T-helper 1 cell (primary cell): ENCODE measurements at regions not wholly inside any gene's neighbourhood (a gene's known extent, or its start where the extent isn't known, plus 50 kb on each side); places are given as distances from the start of the nearest gene placed in this dataset.

Experiments used
- DNase-seq, 5 donors: peaks; one replicate each; pipeline ENCODE4 v3.0.0-alpha.2; 2012 to 2020

DNA sequence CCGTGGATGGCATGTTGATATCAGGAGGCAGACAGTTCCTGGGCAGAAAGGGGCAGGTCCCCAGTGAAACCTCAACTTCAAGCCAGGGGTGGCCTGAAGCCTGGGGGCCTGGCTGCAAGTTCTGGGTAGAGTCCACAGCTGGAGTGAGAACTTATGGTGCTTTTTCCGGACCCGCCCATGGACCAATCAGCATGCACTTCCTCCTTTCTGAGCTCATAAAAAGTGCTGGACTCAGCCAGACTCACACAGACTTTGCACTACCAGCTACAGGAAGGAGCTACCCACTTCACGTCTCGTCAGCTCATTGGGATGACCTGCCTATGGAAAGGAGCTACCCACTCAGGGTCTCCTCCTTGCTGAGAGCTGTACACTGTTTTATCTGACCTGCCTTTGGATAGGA lies 183.1 kb upstream of the MC4R start:
- no peak for DNase-seq

GRCh38 chr18:60556326-60556725 lies 183.8 kb upstream of the MC4R start:
- no peak for DNase-seq

DNA sequence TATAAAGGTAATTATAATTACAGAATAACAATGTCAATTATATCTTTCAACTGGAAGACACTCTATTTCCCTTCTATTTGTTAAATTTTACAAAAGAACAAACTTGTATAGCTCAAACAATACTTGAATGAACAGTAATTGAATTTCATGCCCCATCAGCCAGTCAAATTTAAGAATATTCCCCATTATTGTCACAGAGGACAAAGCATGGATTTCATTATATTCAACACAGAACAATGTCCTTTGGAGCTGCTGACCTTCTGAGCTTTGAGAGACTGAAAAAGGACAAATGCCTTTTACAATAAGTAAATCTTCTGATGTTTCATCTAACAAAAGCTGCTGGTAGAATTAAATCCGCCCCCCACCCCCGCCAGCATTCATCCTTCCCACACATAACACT lies 187.5 kb upstream of the MC4R start:
- DNase-seq, result no peak

DNA sequence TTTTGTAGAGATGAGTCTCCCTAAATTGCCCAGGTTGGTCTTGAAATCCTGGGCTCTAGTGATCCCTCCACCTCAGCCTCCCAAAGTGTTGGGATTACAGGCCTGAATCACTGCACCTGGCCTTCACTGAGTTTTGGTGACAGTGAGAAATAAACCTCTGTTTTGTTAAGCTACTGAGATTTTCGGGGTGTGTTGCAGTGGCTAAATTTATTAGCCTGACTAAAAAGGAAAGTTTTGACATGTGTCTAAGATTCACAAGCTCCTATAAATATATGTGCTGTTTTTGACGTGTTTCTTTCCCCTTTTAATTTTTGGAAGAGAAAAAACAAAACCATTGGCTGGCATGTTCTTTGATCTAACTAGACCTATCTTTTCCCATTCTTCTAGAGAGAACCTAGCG lies 190.5 kb upstream of the MC4R start:
- no peak for DNase-seq

GRCh38 chr18:60568220-60568619 lies 195.6 kb upstream of the MC4R start:
- no peak for DNase-seq

DNA sequence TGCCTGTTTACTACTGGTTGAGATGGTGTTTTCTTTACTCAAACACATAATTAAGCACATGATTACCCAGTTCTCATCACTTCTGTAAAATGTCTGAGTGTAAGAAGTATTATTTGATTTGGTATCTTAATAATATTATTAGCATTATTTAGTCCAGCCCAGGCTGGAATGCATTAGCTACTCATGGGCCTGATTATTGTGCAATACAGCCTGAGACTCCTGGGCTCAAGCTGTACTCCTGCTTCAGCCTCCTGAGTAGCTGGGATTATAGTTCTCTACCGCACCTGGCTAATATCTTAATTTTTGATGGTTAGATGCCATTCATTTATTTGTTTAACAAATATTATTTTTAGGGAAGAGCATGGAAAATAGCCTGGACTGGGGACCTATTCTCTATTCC lies 197.6 kb upstream of the MC4R start:
- no peak for DNase-seq

DNA sequence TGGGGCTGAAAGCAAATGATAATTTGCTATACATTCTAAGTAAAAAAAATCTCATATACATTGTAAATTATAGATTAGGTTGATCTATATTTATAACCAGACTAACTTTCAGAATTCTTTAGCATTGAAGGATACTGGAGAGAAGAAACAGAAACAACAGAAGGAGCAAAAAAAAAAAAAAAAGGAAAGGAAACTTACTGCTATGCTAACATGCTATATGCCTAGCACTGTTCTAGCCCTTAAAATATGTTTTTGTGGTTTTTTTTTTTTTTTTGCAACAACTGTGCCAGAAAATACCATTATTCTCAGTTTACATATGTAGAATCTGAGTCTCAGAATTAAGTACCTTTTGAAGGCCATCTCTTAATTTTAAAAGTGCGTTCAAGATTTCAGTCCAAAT lies 204.9 kb upstream of the MC4R start:
- DNase-seq, result no peak

DNA sequence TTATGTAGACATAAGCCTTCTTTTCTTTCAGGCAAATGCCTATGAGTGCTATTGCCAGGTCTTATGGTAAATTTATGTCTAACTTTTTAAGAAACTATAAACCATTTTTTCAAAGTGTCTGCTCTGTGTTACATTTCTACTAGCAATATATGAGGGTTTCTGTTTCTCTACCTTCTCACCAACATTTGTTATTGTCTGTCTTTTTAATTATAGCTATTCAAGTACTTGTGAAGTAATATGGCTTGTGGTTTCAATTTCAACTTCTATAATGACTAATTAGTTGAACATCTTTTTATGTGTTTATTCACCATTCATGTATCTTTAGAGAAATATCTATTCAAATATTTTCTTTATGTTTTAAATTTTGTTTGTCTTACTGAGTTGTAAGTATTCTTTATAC lies 213.1 kb upstream of the MC4R start:
- DNase-seq, result no peak

GRCh38 chr18:60593249-60593648 lies 220.7 kb upstream of the MC4R start:
- no peak for DNase-seq

- no peak for DNase-seq
Observed at GRCh38 chr18:60596928-60597327, 224.4 kb upstream of the MC4R start.

DNA sequence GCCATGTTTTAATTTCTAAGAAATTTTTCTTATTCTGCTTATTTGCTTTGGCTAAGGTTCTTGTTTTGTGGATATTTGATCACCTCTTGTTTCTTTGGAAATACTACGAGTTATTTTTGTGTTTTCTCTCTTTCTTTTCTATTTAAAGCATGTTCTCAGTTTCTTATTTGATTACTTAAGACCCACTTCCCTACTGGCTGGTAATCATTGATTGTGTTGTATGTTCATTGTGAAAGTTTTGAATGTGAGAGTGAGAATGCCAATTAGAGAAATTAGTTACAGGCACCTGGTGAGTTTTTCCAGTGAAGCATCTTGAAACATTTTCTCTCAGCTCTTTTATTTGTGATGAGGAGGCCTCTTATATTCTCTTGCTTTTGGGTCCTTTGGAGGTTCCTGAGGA lies 226.7 kb upstream of the MC4R start:
- DNase-seq, result no peak

DNA sequence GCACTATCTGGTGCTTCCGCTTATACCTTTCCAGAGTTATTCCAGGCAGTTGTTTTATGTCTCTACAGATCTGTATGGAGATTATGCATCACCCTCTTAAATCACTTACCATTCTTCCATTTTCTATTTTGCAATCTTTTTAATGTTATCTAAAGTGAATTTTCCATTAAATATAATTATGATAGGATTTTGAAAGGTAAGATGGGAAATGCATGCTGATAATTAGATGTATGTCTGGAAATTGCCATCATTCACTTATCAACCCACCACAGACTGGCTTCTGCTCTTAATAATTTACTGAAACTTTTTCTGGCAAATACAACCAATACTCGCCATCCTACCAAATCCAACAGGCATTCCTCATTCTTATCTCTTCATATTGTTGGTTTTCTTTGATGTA lies 227.4 kb upstream of the MC4R start:
- no peak for DNase-seq

DNA sequence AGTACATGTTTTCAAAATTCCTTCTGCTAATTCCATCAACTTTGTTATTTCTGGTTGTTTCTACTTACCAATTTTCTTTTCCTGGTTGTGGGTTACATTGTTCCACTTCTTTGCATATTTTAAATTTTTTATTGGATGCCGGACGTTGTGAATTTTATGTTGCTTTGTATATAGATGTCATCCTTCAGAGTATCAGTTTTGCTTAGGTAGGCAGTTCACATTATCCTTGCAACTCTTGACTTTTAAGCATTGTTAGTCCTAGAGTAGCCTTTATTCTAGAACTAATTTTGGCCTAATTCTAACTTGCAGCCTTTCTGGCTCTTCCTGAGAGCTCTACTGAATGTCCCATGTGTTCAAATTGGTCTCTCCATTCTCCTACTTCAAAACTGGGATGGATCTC lies 228.7 kb upstream of the MC4R start:
- DNase-seq, result no peak

GRCh38 chr18:60623331-60623730 lies 250.8 kb upstream of the MC4R start:
- DNase-seq, result no peak

DNA sequence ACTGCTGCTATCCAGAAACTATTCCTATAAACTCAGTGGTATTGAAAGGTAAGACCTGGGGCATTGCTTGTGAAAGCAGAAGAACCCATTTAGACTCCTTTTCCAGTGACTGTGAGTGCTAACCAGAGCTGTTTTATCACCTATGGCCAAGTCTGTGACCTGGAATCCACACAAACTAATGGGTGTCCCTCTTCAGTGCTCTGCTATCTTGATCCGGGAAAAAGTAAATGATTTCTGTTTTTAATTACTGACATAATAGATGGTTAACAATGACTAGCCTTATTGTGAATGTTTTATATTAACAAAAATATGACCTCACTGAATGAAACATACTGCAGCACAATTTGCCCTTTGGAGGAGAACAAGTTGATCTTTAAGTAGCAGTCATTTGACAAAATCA lies 251.6 kb upstream of the MC4R start:
- DNase-seq, result no peak

GRCh38 chr18:60639836-60640235 lies 267.3 kb upstream of the MC4R start:
- DNase-seq, result no peak

GRCh38 chr18:60643009-60643408 lies 270.4 kb upstream of the MC4R start:
- DNase-seq, result no peak

DNA sequence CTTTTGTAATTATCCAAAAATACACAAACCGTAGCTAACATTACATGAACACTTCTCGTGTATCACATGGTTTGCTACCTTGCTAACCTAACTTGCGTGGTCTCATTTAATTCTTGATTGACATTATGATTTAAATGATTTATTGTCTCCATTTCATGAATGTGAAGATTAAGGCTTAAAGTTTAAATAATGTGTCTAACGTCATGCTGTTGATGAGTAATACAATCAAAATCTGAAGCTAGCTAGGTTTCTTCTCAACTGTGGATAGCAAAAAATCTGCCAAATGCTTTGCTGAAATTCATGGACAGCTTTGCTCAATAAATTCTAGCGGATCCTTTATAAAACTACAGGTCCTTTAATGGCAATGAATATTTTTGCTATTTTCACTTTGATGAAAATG lies 274.1 kb upstream of the MC4R start:
- no peak for DNase-seq

DNA sequence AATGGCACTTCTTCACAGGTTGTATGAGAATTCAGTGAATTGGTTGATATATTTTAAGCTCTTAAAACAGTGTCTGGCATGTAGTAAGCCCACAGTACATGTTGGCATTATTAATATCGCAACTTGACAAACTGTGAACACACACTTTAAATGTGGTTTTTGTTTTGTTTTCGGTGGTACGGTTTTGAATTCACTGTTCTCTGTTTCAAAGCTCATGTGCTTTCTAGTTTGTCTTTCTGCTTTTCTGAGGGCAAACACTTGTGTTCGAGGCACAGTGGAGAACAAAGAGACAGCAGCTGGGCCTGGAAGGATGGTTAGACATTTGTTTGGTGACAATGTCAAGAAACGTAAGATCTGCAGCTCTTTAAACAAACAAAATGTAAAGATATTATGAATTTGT lies 276.5 kb upstream of the MC4R start:
- no peak for DNase-seq

DNA sequence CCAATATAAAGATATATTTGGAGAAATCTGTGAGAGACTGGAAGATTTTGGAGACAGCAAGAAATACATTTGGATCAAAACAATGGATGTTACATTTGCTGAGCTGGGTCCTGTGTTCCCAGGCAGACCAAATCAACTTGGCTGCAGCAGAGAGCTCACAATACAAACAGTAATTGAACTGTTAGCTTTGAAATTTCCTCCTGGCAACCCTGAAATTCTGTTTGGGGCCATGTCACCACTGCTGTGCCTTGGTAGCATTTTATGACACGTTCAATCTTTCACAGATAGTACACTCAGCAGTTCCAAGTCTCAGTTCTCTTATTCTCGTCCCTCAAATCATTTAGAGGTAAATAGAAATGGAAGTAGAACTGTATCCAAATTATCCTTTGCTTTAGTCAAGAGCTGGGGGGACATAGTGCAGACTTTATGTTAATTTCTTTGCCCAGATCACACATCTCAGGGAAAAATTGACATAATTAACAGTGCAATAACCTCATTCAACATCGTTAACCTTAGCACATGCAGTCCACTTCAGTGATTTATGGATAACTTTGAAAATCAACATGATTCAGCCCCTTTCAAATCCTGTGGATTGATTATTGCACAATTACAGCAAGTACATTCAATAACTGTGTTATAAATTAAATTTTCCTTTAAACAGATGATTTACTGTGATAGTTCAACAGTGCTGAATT lies 277.4 kb upstream of the MC4R start:
- DNase-seq, result no peak

- DNase-seq, result no peak
Observed at GRCh38 chr18:60654298-60654697, 281.7 kb upstream of the MC4R start.

DNA sequence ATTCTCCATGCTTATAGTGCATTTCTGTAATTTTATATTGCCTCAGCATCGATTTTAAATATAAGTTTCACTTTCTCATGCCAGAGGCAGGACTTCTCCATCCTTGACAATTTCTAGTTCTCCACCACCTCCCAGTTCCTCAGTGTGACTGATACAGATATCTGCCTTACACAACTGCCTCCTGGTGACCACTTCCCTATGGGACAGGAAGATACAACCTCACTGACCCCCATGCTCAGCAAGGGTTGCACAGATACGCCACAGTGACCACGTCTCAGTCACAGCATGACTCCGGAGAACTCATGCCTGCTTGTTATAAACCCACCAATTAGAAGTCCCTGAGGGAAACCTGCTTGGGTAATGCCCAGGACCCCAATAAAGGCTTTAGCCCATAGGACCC lies 284.0 kb upstream of the MC4R start:
- DNase-seq, result no peak

GRCh38 chr18:60662491-60662890 lies 289.9 kb upstream of the MC4R start:
- no peak for DNase-seq

DNA sequence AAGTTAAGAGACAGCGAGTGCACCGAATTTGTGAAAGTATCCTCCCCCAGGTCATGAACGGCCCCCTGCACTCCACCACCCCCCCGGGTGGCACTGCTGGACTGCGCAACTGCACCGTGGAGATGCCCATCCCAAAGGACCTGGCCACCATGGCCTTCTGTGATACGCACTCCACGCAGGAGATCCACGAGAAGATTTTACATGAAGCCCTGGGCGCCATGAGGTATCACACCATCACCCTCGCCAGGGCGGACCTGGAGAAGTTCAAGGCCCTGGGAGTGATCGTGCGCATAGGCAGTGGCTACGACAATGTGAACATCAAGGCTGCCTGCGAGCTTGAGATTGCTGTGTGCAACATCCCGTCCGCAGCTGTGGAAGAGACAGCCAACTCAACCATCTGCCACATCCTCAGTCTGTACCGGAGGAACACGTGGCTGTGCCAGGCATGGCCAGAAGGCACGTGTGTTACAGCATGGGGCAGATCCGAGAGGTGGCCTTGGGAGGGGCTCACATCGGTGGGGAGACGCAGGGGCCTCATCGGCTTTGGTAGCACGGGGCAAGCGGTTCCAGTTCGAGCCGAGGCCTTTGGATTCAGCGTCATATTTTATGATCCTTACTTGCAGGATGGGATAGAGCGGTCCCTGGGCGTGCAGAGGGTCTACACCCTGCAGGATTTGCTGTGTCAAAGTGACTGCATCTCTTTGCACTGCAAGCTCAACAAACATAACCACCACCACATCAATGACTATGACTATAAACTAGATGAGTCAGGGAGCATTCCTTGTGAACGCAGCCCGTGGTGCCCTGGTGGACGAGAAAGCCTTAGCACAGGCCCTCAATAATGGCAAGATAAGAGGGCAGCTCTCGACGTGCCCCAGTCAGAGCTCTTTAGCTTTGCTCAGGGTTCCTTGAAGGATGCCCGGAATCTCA lies 290.8 kb upstream of the MC4R start:
- DNase-seq, result no peak
